ENCODE measurements at regions not wholly inside any gene's neighbourhood (a gene's known extent, or its start where the extent isn't known, plus 50 kb on each side); places are given as distances from the start of the nearest gene placed in this dataset.

GRCh38 chr5:103498800-103499551 is 63.6 kb downstream of the NUDT12 start:
- DNase-seq = no peak

- DNase-seq = no peak
These were observed 64.4 kb downstream of the NUDT12 start for GRCh38 chr5:103498211-103498610.

- DNase-seq = no peak
These were observed 64.8 kb downstream of the NUDT12 start for GRCh38 chr5:103497781-103498180.

- DNase-seq = no peak
These were observed 72.4 kb downstream of the NUDT12 start for GRCh38 chr5:103490030-103490739.

GRCh38 chr5:103489307-103489706 is 73.3 kb downstream of the NUDT12 start:
- DNase-seq = no peak

- no peak for DNase-seq
These were observed 74.6 kb downstream of the NUDT12 start for GRCh38 chr5:103487822-103488493.

GRCh38 chr5:103487218-103487617 is 75.4 kb downstream of the NUDT12 start:
- no peak for DNase-seq

GRCh38 chr5:103486739-103487138 is 75.8 kb downstream of the NUDT12 start:
- DNase-seq = no peak

GRCh38 chr5:103480246-103480645 is 82.3 kb downstream of the NUDT12 start:
- no peak for DNase-seq

- DNase-seq = no peak
These were observed 84.9 kb downstream of the NUDT12 start for GRCh38 chr5:103477678-103478077.

- no peak for DNase-seq
These were observed 85.8 kb downstream of the NUDT12 start for GRCh38 chr5:103476811-103477210.

GRCh38 chr5:103475629-103476240 is 86.9 kb downstream of the NUDT12 start:
- peak; percentile 48 for DNase-seq

GRCh38 chr5:103474677-103475076 is 87.9 kb downstream of the NUDT12 start:
- DNase-seq = no peak

- DNase-seq = no peak
These were observed 88.9 kb downstream of the NUDT12 start for GRCh38 chr5:103473725-103474124.

- no peak for DNase-seq
These were observed 89.8 kb downstream of the NUDT12 start for GRCh38 chr5:103472830-103473229.

- no peak for DNase-seq
These were observed 90.3 kb downstream of the NUDT12 start for GRCh38 chr5:103472265-103472664.

- DNase-seq = no peak
These were observed 93.1 kb downstream of the NUDT12 start for GRCh38 chr5:103469288-103470040.

- no peak for DNase-seq
These were observed 94.8 kb downstream of the NUDT12 start for GRCh38 chr5:103467831-103468230.

- no peak for DNase-seq
These were observed 96.1 kb downstream of the NUDT12 start for GRCh38 chr5:103466495-103466894.

GRCh38 chr5:103465891-103466290 is 96.7 kb downstream of the NUDT12 start:
- DNase-seq = no peak

GRCh38 chr5:103464835-103465484 is 97.6 kb downstream of the NUDT12 start:
- DNase-seq = no peak

- no peak for DNase-seq
These were observed 99.3 kb downstream of the NUDT12 start for GRCh38 chr5:103463261-103463660.
